NT2/D1 (cell line): ENCODE measurements at regions not wholly inside any gene's neighbourhood (a gene's known extent, or its start where the extent isn't known, plus 50 kb on each side); places are given as distances from the start of the nearest gene placed in this dataset.

Experiments used
- SUZ12 ChIP-seq: IDR thresholded peaks from 2 replicates; pipeline ENCODE4 v1.6.1; 2011; ENCODE audit not compliant: insufficient read length, insufficient read depth; ENCODE audit errors: extremely low read depth
- ZNF274 ChIP-seq: IDR thresholded peaks from 2 replicates; pipeline ENCODE4 v1.6.1; 2011; ENCODE audit warnings: mild to moderate bottlenecking, low read depth, low read length

- TF ChIP-seq SUZ12 (no peak), ZNF274 (no peak)
Observed at GRCh38 chr10:42956045-42956444, 120.8 kb upstream of the RET start.
